ENCODE measurements at regions not wholly inside any gene's neighbourhood (a gene's known extent, or its start where the extent isn't known, plus 50 kb on each side); places are given as distances from the start of the nearest gene placed in this dataset.

GRCh38 chr13:106911020-106911419, 343.1 kb upstream of the ARGLU1 start:
- Histone ChIP-seq H3K9me3 (ENCODE audit: control insufficient read depth, low read depth, low read length) (no peaks in the 10 kb centered on the region), H3T11ph (ENCODE audit: low read length) (no peak overlapping the region), H4K8ac (replicated peaks; ENCODE audit: insufficient read length, low read depth, low read length) (no peak overlapping the region), H3K27me3 (ENCODE audit: insufficient read depth, low read length) (no peaks in the 10 kb centered on the region), H3K23me2 (ENCODE audit: insufficient read length, low read depth, low read length, poor library complexity, severe bottlenecking) (no peaks in the 10 kb centered on the region), H4K20me1 (ENCODE audit: control insufficient read depth, insufficient read depth, insufficient read length) (no peaks in the 10 kb centered on the region), H4K5ac (ENCODE audit: insufficient read length, low read depth, low read length) (no peak overlapping the region), H2BK15ac (ENCODE audit: low read depth, low read length) (no peak overlapping the region), H2BK120ac (ENCODE audit: low read depth, low read length, poor library complexity, severe bottlenecking) (no peak overlapping the region), H2BK5ac (ENCODE audit: insufficient read length, low read length) (no peak overlapping the region), H3K56ac (ENCODE audit: insufficient read length, low read depth, low read length) (no peak overlapping the region), H3K4me2 (ENCODE audit: insufficient read depth, insufficient read length, low read length) (no peak overlapping the region), H3K79me1 (ENCODE audit: insufficient read depth, low read depth, low read length, poor library complexity, severe bottlenecking) (no peaks in the 10 kb centered on the region), H2AFZ (ENCODE audit: low read length) (no peak overlapping the region), H4K91ac (ENCODE audit: insufficient read length, low read depth, low read length) (no peak overlapping the region), H3K23ac (ENCODE audit: insufficient read length, low read depth, low read length) (no peak overlapping the region), H3K4ac (ENCODE audit: low read depth, low read length) (no peak overlapping the region), H3K9ac (ENCODE audit: extremely low read depth, insufficient read length, low read length) (no peak overlapping the region), H2AK5ac (ENCODE audit: insufficient read length, low read length) (no peak overlapping the region), H2BK20ac (ENCODE audit: low read depth, low read length, poor library complexity, severe bottlenecking) (no peak overlapping the region), H3K27ac (ENCODE audit: insufficient read length, low read depth, low read length) (no peak overlapping the region), H3K4me1 (ENCODE audit: insufficient read depth, low read length) (peaks cover 1% of the 10 kb centered on the region; the same call in 1 of the 2 replicates), H2BK12ac (ENCODE audit: insufficient read length, low read depth, low read length) (no peak overlapping the region), H3K79me2 (ENCODE audit: insufficient read depth, low read length) (no peaks in the 10 kb centered on the region), H3K18ac (ENCODE audit: insufficient read length, low read depth, low read length) (no peak overlapping the region), H3K14ac (ENCODE audit: insufficient read depth, low read length) (no peak overlapping the region)
- H3K36me3 Mint-ChIP-seq (ENCODE audit: insufficient read depth in 1 of 3, low read depth in 3 of 3): no peaks in the 10 kb centered on the region; a peak in 2 of 7 replicates
- no peaks in the 10 kb centered on the region for H3K9me3 Mint-ChIP-seq
- H3K4me1 Mint-ChIP-seq: peaks cover 32 to 37% of the 10 kb centered on the region in 2 experiments
- H3K4me3 Mint-ChIP-seq: no peak overlapping the region
- no peaks in the 10 kb centered on the region; the same call in 1 of the 2 replicates for H3K27me3 Mint-ChIP-seq (ENCODE audit: low read depth)
- DNase-seq: no peak
- H3K27ac Mint-ChIP-seq: no peak overlapping the region
- TF ChIP-seq CTCF (conservative IDR thresholded peaks at IDR 0.05): no peak
- WGBS (ENCODE audit: extremely low coverage, insufficient read length, low lambda C conversion rate): no CpG with 5 or more reads among the region's 5 CpGs

All from H9 (cell line).